COLO668 (cell line): ENCODE measurements at regions not wholly inside any gene's neighbourhood (a gene's known extent, or its start where the extent isn't known, plus 50 kb on each side); places are given as distances from the start of the nearest gene placed in this dataset.

Source experiments
- DNase-seq: peaks from one replicate; lab custom pipeline; 2025; ENCODE audit not compliant: unreplicated experiment; lab: John Stamatoyannopoulos, UW

DNA sequence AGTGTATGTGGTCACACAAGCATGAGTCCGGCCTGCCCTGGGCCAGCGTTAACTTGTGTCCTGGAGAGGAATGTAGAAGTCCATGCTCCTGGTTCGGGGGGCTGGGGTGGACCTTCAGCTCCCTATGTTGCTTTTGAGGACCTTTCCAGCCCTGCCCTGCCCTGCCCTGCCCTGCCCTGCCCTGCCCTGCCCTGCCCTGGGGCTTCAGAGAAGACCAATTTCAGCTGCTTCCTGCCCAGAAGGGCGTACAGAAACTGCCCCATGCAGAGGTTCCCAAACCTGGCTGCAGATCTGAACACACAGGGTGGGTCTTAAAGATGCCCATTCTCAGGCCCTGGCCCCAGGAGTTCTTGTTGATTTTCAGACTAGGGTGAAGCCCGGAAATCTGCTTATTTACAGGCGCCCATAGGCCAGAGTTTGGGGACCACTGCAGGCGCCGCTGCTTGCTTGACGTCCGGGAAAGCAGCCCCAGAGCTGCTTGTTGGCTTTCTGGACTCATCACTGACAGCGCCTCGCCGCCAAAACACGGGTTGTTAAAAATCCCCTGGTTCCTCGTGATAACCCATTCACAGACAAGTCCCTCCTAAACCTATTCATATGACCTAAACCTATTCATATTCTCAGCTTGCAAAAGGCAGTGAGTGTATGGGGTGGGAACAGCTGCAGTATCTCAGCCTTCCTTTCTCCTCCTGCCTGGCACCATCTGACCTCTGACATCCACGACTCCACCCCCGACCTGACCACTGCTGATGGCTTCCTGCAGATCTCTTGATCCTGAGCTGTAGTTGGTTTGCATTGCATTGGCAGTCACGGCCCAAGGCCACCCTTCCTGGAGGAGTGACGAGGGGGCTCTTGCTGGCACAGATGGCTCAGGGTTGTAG lies 198.3 kb downstream of the GLI2 start:
- no peak for DNase-seq

DNA sequence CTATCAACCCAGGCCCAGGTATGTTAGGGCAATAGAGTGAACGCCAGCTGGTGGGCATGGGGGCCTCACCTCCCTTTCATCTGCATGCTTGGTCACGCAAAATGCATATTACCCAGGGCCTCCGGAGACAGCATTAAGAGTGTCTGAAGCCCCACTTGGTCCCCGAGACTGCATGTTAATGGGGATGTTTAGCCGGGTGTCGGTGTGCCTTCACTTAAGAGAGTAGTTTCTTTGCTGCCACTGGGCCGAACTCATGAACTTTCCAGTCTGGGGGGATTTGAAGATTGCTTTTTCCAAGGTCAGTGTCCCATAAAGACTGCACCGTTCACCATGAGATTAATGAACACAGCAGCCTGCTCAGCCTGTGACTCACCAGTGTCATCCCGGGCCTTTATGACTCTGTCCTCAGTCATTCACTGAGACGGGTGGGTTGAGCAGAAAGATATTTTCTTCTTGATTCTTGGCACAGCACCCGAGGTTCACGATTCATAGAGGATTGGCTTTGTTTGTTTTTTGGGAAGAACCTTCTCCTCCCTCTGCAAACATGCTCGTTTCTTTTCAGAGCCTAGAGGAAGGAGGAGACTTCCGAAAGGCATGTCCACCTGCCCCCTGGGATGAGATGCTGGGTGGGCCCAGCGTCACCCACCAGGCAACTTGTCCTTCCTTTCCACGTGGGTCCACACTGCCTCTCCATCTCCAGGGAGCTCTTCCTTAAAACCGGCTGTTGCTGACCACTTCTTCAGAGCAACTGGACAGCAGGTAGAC lies 199.1 kb downstream of the GLI2 start:
- DNase-seq, result no peak

DNA sequence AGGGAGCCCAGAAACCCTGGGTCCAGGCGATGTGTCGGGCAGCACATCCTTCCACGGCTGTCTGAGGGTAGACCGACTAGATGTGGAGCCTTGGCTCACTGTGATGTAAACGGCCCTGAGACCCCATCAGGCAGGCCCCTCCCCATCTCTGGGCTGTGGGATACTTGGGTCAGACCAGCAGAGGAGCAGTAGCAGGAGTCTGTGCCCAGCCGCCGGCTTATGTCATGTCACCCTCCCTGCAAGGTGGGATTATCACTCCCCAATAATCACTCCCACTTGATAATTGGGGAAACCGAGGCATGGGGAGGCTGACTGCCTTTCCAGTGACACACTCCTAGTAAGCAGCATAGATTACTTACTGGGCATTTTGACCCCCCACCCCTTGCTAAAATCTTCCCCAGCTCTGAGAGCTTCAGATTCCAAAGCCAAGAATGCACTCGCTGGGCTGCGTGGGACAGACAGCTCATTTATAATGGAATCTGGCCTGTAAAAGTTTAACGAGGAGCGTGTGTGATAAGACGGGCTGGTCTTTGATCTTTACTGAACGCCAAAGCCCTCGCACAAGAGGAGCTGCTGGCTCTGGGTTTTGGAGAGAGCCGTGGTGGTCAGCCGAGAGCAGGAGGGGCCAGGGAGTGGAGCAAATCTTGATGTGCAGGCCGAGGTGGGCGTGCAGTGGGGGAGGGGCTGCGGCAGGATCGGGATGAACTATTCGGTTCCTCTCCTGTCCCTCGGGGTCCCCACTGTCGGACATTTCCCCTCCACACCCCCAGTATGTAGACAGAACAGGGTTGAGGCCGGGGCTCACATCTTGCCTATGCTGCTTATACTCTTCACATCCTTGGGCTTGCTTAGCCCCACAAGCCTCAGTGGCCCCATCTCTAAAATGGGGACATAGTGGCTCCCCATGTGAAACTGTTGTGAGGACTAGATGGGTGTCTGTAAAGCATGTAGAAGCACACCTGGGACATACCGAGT lies 200.0 kb downstream of the GLI2 start:
- no peak for DNase-seq

DNA sequence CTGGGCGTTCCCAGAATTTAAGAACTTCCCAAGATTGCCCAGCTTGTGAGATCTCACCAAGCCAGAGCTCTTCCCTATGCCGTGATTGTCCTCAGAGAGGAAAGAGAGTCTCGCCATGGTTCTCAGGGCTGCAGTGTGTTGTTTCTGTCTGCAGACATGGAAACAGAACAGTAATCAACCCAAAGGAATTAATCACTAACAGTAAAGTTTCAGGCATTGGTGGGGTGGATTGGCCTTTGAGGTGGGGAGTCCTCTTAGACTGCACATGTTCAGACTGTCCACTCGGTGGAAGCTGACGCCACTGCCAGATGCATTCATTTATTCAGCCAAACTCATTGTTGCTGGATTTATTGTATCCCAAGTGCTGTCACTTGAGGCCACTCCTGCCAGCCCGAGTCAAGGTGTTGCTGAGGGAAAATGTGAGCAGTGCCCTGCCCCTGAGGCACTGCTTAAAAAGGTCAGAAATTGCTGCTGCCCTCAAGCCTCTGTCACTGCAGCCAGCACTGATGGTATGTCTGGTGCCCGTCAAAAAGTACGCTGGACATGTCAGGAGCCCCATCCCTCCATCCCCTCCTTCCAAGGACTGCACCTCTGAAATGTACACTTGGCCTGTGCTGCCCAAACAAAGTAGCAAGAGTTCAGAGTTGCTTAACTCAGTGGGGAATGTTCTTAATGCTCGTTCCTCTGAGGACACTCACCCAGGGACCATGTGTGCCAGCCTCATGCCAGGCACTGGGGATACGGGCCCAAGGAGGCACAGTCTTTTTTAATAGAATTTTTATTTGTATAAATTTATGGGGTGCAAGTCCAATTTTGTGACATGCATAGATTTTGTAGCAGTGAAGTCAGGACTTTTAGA lies 201.0 kb downstream of the GLI2 start:
- no peak for DNase-seq

DNA sequence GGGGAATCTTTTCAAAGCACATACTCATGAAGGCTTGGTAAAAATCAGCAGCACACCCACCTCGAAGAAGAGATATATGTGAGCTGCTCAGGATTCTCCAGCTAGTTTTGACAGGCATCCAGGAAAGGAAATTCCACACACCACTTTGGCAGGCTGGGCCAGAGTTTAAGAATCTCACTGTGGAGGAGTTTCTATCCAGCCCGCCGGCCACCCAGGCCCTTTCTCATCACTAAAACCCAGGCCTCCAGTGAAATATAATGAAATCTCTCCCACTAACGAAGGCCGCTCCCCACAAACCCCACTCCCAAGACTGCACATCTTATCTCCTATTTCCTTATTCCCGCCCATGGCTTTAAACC lies 202.0 kb downstream of the GLI2 start:
- no peak for DNase-seq

DNA sequence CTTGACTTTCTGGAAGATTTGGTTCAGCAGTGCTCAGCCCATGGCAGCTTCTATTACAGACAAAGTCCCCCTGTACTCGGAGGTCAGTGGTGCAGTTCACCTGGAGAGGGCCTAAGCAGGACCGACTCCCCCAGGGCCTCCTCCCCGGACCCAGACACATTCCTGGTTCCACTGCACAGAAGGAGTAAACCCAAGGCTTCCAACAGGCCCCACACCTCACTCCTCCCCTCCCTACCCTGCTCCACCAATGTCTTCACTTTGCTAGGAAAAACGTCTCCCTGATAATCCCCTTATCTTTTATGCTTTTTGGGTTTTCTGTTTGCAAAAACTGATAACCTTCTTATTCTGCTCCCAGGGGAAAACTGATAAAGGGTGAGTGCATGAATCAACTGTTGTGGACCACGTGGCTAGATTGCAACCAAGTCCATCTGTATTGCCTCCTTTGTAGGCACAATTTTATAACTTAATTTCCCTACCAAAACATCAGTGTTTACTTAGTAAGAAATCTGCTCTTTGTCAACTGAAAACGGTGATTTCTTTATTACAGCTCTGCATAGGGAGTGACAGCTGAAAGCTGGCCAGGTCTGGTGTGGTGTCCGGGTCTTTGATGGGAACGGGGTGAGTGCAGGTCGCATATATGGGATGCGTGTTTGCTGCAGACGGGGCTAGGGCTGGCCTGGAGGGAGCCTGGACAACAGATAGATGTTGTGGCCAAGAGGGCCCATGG lies 202.5 kb downstream of the GLI2 start:
- DNase-seq, result no peak

DNA sequence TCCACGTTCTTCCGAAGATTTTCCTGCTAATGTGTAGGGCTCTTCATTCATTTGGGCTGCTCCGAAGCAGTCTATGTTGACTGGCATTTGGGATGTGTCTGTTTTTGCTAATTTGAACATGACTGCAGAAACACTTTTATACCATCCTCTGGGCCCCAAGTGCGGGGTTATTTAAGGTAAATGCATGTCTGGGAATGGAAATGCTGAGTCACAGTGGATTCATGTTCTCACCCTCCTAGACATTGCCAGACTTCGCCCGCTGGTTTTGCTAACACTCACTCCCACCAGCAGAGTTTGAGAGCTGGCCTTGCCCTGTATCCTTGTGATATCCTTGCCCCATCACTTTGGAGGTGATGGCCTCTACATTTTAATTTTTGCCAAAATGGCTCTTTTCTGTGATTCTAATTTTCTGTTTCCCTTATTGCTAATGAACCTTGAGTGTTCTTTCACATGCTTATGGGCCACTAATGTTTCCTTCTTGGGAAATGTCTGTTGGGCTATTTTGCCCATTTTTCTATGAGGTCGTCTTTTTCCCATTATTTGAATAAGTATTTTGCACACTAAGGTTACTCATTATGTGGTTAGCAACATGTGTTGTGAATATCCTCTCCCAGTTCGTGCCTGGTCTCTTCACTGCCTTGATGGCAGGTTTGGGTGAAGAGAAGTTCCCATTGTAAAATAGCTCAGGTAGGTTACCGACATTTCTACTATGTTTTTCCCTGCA lies 204.1 kb downstream of the GLI2 start:
- no peak for DNase-seq

DNA sequence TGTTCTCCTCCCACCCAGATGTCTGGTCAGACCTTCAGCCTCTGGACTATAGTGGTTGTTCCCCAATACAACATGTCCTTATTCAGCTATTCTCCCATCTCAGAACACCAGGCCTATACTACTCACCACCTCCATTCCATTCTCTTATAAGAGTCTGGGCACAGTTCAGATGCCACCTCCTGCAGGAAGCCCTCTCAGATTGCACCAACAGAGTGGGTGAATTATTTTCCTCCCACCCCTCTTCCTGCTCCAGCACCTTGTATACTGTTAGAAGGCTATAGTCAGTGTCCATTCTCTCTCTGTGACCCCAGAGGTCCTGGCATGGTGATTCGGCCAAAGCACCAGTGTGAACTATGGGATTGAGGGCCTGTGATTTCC lies 204.6 kb downstream of the GLI2 start:
- DNase-seq, result no peak

DNA sequence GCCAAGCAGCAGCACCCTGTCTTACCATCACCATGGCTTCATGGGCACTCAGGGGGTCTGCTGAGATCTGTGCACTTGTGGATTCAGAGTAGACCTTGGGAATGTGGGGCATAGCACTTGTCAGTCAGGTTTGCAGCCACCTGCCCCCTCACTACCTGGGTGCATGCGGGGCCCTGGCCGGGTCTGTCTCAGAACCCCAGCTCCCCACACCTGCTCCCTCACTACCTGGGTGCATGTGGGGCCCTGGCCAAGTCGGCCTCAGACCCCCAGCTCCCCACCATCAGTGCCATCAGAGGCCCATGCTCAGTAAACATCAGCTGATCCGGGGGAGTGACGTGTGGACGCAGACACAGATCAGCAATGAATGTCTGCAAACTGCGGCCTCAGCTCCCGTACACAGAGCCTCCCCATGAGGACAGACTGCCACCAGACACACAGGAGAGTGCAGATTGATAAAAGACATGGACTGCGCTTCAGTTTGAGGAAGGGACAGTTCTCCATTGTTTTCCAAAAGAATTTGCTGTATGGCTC lies 205.1 kb downstream of the GLI2 start:
- no peak for DNase-seq

DNA sequence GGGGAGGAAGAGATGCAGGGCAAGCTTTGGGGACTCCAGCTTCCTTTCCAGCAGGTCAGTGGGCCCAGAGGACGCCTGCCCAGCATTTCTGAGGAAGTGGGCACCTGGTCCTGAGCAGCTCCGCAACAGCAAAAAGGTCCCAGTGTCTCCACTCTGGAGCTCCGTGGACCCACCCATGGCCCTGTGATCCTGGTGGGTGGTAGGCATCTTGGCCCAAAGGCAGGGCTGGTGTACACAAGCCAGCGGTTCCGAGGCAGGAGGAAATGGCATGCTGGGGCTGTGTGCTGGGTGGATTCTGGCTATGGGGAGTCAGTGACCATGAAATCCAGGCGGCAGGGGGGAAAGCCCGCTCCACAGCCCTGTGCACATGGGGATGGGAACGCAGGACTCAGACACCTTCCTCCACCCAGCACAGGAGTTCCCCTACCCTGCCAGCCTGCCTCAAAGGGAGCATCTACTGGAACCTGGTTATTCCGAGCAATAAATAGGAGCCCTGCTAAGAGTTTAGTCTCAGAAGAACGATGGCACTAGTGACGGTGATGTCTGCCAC lies 206.0 kb downstream of the GLI2 start:
- no peak for DNase-seq

DNA sequence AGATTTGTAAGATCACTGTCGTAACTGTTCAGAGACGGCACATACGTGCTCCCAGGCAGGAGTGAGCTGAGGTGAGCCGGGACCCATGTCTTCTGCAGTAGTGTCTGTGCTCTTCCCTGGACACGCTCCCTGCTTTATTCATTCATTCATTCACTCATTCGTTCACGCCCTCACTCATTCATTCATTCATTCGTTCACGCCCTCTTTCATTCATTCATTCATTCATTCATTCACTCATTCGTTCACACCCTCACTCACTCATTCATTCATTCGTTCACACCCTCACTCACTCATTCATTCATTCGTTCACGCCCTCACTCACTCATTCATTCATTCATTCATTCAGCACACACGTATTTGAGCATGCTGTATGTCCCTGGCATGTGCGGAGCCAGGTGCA lies 207.0 kb downstream of the GLI2 start:
- no peak for DNase-seq

DNA sequence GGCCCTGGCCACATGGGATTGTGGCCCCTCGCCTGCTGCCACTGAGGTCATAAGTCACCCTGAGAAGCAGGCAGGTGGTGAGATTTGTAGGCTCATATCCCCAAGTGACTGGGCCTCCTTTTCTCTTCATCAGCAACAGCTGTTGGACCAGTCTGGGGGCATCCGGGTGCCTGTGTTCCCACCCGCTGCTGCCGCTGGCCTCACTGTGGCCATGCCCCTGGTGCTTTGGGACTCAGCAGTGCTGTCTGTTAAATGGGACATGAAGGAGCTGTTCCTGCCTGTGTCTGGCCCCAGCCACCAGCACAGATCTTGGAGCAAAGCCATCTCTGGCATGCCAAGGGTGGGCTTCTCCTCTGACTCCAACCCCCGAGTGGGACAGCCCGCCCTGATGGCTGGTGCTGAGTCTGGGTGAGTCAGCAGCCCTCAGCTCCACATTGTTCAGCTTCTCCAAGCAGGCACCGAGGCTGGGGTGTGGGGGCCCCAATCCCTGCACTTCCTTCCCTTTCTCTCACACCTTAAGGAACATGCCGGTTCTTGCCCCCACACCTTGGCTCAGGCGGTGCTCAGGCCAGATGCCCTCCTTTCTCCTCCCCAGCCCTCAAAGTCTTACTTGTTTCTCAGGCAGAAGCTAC lies 207.9 kb downstream of the GLI2 start:
- DNase-seq, result no peak

DNA sequence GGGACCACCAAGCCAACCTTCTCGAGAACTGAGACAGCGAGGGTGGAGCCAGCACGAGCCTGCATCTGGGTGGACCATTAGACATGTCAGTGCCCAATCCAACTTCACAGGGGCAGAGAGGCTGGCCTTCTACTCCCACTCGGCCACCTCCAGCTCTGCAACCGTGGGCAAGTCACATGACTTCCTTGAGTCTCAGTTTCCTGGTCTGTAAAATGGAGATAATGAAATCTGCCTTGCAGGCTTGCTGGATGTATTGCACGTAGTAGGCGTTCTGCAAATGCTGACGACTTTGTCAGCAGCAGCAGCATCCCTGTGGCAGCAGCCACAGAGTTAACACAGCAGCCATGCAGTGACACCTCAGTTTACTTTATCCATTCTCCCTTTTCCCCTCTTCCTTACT lies 208.9 kb downstream of the GLI2 start:
- DNase-seq, result no peak

DNA sequence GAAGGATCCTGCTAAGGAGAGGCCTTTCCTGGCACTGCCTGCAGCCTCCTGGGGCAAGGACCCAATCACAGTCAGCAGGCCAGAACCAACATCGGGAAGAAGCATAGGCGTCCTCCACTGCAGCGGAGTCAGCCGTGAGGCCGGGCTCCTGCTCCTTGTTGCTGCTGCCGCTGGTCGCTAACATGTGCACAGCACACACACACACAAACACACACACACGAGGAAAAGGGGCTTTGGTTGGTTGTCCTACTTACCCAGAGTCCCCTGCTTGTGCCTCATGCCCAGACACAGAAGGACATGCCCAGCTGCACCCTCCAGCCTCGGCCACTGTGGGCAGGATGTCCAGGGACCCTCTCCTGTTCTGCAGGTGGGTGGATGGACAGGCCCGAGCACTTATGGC lies 209.4 kb downstream of the GLI2 start:
- DNase-seq, result no peak

DNA sequence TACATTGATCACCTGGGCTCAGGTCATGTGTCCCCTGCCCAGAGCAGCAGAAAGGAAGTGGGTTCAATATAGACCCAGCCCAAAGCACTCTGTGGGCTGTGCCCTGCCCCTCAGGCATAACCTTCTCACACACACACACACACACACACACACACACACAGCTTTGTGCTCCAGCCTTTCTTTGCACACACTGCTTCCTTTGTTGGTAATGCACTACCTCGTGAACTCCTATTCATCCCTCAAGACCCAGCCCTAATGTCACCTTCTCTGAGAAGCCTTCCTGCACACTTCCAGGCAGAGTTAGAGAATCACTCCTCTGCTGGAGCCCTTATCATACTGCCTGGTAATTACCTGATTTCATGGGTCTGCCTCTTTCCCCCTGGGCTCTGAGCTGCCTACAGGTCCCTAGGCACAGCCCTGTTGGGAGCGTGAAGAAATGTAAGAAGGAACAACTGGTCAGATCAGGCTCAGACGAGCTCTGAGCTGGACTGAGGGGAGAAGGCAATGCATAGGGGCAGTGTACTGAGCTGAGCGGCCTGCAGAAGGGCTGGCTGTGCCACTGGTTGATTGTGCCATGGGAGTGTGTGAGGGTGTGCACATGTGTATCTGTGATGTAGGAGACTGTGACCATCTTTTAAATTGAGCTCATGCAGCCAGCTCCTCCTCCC lies 210.3 kb downstream of the GLI2 start:
- DNase-seq, result no peak

DNA sequence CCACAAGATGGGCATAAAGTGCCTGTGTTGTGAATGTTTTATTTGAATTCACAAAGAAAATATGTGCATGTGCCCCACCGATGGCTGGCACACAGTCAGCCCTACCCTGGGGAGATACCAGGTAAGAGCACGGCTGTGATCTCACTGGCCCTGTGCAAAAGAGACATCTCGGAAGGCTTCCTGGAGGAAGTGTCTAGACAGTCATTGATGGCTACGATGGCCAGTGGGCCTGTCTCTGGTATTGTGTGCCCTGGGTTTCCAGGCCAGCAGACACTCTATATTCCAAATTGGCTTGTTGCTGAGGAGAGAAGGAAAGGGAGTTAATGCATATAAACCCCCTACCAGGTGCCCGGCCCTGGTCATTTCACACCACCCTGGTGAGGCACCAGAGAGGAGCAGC lies 211.7 kb downstream of the GLI2 start:
- no peak for DNase-seq

DNA sequence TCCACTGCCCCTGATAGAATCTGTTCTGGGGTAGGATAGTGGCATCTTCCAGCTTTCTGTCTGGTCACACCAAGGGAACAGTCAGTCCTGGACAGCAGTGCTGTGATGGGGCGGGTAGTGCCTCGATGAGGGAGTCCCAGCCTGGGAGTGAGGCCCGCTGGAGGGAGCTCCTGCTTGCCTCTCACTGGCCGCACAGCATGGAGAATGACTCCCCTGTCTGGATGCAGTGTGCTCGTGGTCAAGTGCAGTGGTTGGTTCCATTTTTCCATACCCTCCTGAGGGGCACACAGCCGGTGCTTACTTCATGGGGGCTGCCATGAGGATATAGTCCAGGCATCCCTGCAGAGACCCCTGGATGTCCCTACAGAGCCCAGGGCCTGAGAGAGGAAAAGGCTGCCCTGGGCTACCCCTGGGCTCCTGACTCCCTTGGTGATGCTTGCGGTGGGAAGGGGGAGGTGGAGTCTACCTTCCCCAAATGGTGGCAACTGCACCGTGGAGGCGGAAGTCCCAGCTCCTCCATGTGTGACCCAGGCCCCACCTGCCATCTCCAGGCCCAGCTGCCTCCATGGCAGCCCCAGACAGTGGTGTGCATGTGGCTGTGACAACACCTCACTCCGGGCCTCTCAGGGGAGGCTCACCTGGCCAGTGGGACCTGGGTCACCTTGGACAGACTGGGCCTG lies 212.5 kb downstream of the GLI2 start:
- peak; percentile 9 for DNase-seq
